ENCODE measurements at regions not wholly inside any gene's neighbourhood (a gene's known extent, or its start where the extent isn't known, plus 50 kb on each side); places are given as distances from the start of the nearest gene placed in this dataset.
"Not testable (repeated sequence)": the region's sequence is repeated elsewhere in the genome, so short reads cannot be mapped to it uniquely, and the experiment has no call there.

- TF ChIP-seq, protein P1, sequence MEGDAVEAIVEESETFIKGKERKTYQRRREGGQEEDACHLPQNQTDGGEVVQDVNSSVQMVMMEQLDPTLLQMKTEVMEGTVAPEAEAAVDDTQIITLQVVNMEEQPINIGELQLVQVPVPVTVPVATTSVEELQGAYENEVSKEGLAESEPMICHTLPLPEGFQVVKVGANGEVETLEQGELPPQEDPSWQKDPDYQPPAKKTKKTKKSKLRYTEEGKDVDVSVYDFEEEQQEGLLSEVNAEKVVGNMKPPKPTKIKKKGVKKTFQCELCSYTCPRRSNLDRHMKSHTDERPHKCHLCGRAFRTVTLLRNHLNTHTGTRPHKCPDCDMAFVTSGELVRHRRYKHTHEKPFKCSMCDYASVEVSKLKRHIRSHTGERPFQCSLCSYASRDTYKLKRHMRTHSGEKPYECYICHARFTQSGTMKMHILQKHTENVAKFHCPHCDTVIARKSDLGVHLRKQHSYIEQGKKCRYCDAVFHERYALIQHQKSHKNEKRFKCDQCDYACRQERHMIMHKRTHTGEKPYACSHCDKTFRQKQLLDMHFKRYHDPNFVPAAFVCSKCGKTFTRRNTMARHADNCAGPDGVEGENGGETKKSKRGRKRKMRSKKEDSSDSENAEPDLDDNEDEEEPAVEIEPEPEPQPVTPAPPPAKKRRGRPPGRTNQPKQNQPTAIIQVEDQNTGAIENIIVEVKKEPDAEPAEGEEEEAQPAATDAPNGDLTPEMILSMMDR (IDR thresholded peaks at IDR 0.05), result no peak
- intact Hi-C loops (cut with DNase I, micrococcal nuclease), result no loop called here
Measured at GRCh38 chr12:18827913-18828312, 90.0 kb downstream of the CAPZA3 start.

DNA sequence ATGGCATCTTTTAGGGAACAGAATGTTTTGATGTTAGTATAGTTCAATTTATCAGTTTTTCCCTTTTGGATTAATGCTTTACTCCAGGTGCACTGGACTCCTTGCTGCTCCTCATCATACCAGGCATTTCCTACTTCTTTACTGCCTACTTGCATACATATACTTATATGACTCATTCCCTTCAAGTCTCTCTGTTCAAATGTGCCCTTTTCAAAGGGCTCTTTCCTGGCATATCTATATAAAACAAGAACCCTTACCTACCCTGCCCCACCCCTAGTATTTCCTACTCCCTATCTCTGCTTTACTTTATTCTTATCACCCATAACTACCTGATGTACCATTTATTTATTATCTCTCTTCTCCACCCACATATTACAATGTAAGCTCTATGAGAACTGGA is 90.6 kb downstream of the CAPZA3 start:
- intact Hi-C loops (cut with DNase I, micrococcal nuclease), result no loop called here
- Histone ChIP-seq H3K9me3 (ENCODE audit: control insufficient read depth in 1 of 2, insufficient read depth in 1 of 2, low read length in 2 of 2) (peaks cover 3 to 10% of the 10 kb centered on the region in 2 experiments), H3K4me1 (ENCODE audit: insufficient read depth, low read length) (no peaks in the 10 kb centered on the region), H3K27ac (ENCODE audit: low read depth in 1 of 2, low read length in 2 of 2) (no peak overlapping the region), H3K4me3 (ENCODE audit: low read length) (no peak overlapping the region), H3K36me3 (ENCODE audit: insufficient read depth, low read length) (no peaks in the 10 kb centered on the region), H3K27me3 (ENCODE audit: control insufficient read depth in 1 of 2, insufficient read depth in 2 of 2, low read length in 2 of 2) (no peaks in the 10 kb centered on the region)
- Mint-ChIP-seq H3K4me1 (ENCODE audit: low read depth) (no peaks in the 10 kb centered on the region), H3K36me3 (ENCODE audit: low read depth) (no peaks in the 10 kb centered on the region), H3K4me3 (no peak overlapping the region), H3K27me3 (no peaks in the 10 kb centered on the region), H3K27ac (no peak overlapping the region), H3K9me3 (peaks cover 8% of the 10 kb centered on the region)
- CTCF ChIA-PET, result no interaction called here
- ATAC-seq (ENCODE audit: poor library complexity) (no peak), DNase-seq (no peak)
- POLR2A ChIA-PET, result no interaction called here
- TF ChIP-seq, protein P1 (IDR thresholded peaks at IDR 0.05), result no peak

More at GRCh38 chr12:18827913-18828312, 90.0 kb downstream of the CAPZA3 start:
- H3K36me3 Mint-ChIP-seq (ENCODE audit: low read depth), result no peaks in the 10 kb centered on the region
- DNase-seq (no peak), ATAC-seq (ENCODE audit: poor library complexity) (no peak)
- H3K4me1 Mint-ChIP-seq (ENCODE audit: low read depth), result no peaks in the 10 kb centered on the region
- Histone ChIP-seq H3K4me3 (ENCODE audit: low read length) (no peak overlapping the region), H3K4me1 (ENCODE audit: insufficient read depth, low read length) (no peaks in the 10 kb centered on the region), H3K27ac (ENCODE audit: low read depth in 1 of 2, low read length in 2 of 2) (no peak overlapping the region), H3K9me3 (ENCODE audit: control insufficient read depth in 1 of 2, insufficient read depth in 1 of 2, low read length in 2 of 2) (peaks cover 3 to 10% of the 10 kb centered on the region in 2 experiments), H3K27me3 (ENCODE audit: control insufficient read depth in 1 of 2, insufficient read depth in 2 of 2, low read length in 2 of 2) (no peaks in the 10 kb centered on the region), H3K36me3 (ENCODE audit: insufficient read depth, low read length) (no peaks in the 10 kb centered on the region)
- peaks cover 8% of the 10 kb centered on the region for H3K9me3 Mint-ChIP-seq
- H3K27ac Mint-ChIP-seq, result no peak overlapping the region
- ChIA-PET CTCF (no interaction called here), POLR2A (no interaction called here)
- H3K27me3 Mint-ChIP-seq, result no peaks in the 10 kb centered on the region
- no peak overlapping the region for H3K4me3 Mint-ChIP-seq

DNA sequence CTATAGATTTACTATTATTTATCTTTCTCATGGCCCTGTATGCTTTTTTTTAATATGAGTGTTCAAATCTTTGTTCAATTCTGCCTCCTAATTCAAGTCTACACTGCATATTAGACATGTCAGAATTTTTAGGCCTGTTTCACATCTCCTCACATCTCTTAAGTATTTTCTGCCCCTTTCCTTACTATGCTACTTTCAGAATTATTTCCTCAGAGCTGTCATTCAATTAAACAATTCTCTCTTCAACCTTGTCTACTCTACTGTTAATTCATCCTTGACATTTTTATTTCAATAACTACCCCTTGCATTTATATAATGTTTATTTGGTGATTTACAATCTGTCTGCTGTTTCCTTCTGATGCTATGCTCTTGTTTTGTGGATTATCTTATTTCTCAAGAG is 91.1 kb downstream of the CAPZA3 start:
- DNase-seq (no peak), ATAC-seq (ENCODE audit: poor library complexity) (no peak)
- intact Hi-C loops (cut with DNase I, micrococcal nuclease), result no loop called here
- TF ChIP-seq, protein P1 (IDR thresholded peaks at IDR 0.05), result no peak
- Mint-ChIP-seq H3K4me3 (no peak overlapping the region), H3K27me3 (no peaks in the 10 kb centered on the region), H3K9me3 (peaks cover 8% of the 10 kb centered on the region), H3K4me1 (ENCODE audit: low read depth) (no peaks in the 10 kb centered on the region), H3K27ac (no peak overlapping the region), H3K36me3 (ENCODE audit: low read depth) (no peaks in the 10 kb centered on the region)
- Histone ChIP-seq H3K4me3 (ENCODE audit: low read length) (no peak overlapping the region), H3K4me1 (ENCODE audit: insufficient read depth, low read length) (no peaks in the 10 kb centered on the region), H3K36me3 (ENCODE audit: insufficient read depth, low read length) (no peaks in the 10 kb centered on the region), H3K27ac (ENCODE audit: low read depth in 1 of 2, low read length in 2 of 2) (no peak overlapping the region), H3K9me3 (ENCODE audit: control insufficient read depth in 1 of 2, insufficient read depth in 1 of 2, low read length in 2 of 2) (peaks cover 3 to 10% of the 10 kb centered on the region in 2 experiments), H3K27me3 (ENCODE audit: control insufficient read depth in 1 of 2, insufficient read depth in 2 of 2, low read length in 2 of 2) (no peaks in the 10 kb centered on the region)
- POLR2A ChIA-PET, result no interaction called here
- CTCF ChIA-PET, result no interaction called here

DNA sequence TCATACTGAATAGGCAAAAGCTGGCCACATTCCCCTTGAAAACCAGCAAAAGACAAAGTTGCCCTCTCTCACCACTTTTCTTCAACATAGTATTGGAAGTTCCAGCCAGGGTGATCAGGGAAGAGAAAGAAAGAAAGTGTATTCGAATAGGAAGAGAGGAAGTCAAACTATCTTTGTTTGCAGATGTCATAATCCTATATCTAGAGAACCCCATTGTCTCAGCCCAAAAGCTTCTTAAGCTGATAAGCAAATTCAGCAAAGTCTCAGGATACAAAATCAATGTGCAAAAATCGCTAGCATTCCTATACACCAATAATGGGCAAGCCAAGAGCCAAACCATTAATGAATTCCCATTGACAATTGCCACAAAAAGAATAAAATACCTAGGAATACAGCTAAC is 95.0 kb downstream of the CAPZA3 start:
- CTCF ChIA-PET; H3K4me1 ChIP-seq (ENCODE audit: insufficient read depth, low read length); H3K4me3 ChIP-seq (ENCODE audit: low read length); POLR2A ChIA-PET; H3K4me3 Mint-ChIP-seq; DNase-seq; ATAC-seq (ENCODE audit: poor library complexity); H3K27ac Mint-ChIP-seq; intact Hi-C loops (cut with DNase I, micrococcal nuclease); H3K27me3 Mint-ChIP-seq; H3K9me3 ChIP-seq (ENCODE audit: control insufficient read depth in 1 of 2, insufficient read depth in 1 of 2, low read length in 2 of 2); H3K36me3 ChIP-seq (ENCODE audit: insufficient read depth, low read length); H3K36me3 Mint-ChIP-seq (ENCODE audit: low read depth); H3K4me1 Mint-ChIP-seq (ENCODE audit: low read depth); H3K27ac ChIP-seq (ENCODE audit: low read depth in 1 of 2, low read length in 2 of 2); H3K9me3 Mint-ChIP-seq; H3K27me3 ChIP-seq (ENCODE audit: control insufficient read depth in 1 of 2, insufficient read depth in 2 of 2, low read length in 2 of 2): not testable (repeated sequence)
